Prostate gland (tissue), 2 donors: ENCODE measurements at regions not wholly inside any gene's neighbourhood (a gene's known extent, or its start where the extent isn't known, plus 50 kb on each side); places are given as distances from the start of the nearest gene placed in this dataset.
"Not testable (repeated sequence)": the region's sequence is repeated elsewhere in the genome, so short reads cannot be mapped to it uniquely, and the experiment has no call there.

Experiments used
- CTCF ChIP-seq, 4 experiments: fragments of 200-600 bp in 2 of 4; fragments of 450-650 bp in 2 of 4; sonication (generic) in 2 of 4; IDR thresholded peaks; 1 replicate in 3 of 4; 2 replicates in 1 of 4; pipeline ENCODE4 v1.5.1; 2016 to 2019; ENCODE audit warnings: antibody characterized with exemption in 4 of 4, mild to moderate bottlenecking in 2 of 4, moderate library complexity in 2 of 4
- POLR2A ChIP-seq: fragments of 450-650 bp; IDR thresholded peaks from one replicate; pipeline ENCODE4 v1.6.1; 2016; ENCODE audit warnings: antibody characterized with exemption, mild to moderate bottlenecking

- not testable (repeated sequence) for TF ChIP-seq CTCF (IDR thresholded peaks at IDR 0.05); POLR2A
These were observed 3088.9 kb downstream of the RPIA start for GRCh38 chr2:91780324-91780723.
